ENCODE measurements at regions not wholly inside any gene's neighbourhood (a gene's known extent, or its start where the extent isn't known, plus 50 kb on each side); places are given as distances from the start of the nearest gene placed in this dataset.
A peak's percentile ranks its signal among the peaks of the same experiment; 100 is the strongest.
"Not testable (repeated sequence)": the region's sequence is repeated elsewhere in the genome, so short reads cannot be mapped to it uniquely, and the experiment has no call there.

- no peaks in the 10 kb centered on the region for H3K36me3 Mint-ChIP-seq
- H3K9me3 Mint-ChIP-seq, result peaks cover 3% of the 10 kb centered on the region
- TF ChIP-seq CTCF (IDR thresholded peaks at IDR 0.05), result no peak
- no peak overlapping the region for H2AFZ ChIP-seq (replicated peaks)
- peak; percentile 6 for DNase-seq (ENCODE audit: low spot score)
- H3K4me1 ChIP-seq, result no peaks in the 10 kb centered on the region
- no peak overlapping the region for H3K27ac Mint-ChIP-seq
- no peaks in the 10 kb centered on the region for H3K36me3 ChIP-seq
- no peaks in the 10 kb centered on the region for H3K4me1 Mint-ChIP-seq
- H3K27me3 ChIP-seq, result no peaks in the 10 kb centered on the region
- H3K27ac ChIP-seq, result no peak overlapping the region
- no peaks in the 10 kb centered on the region for H4K20me1 ChIP-seq (ENCODE audit: low read depth)
- H3K9me3 ChIP-seq (ENCODE audit: low read depth), result no peaks in the 10 kb centered on the region
- H3K4me3 Mint-ChIP-seq, result no peak overlapping the region
- no peak overlapping the region for H3K9ac ChIP-seq
- no peak overlapping the region for H3K4me2 ChIP-seq
- no peaks in the 10 kb centered on the region for H3F3A ChIP-seq (ENCODE audit: low read depth)
- H3K27me3 Mint-ChIP-seq (ENCODE audit: insufficient read depth, low read depth), result no peaks in the 10 kb centered on the region
- no peaks in the 10 kb centered on the region for H3K79me2 ChIP-seq (ENCODE audit: low read depth)
- no peak overlapping the region for H3K4me3 ChIP-seq
These were observed 153.9 kb downstream of the SPANXN3 start for GRCh38 chrX:143363419-143363818.

GRCh38 chrX:143340190-143340589 is 177.1 kb downstream of the SPANXN3 start:
- H3K9me3 Mint-ChIP-seq, result no peaks in the 10 kb centered on the region
- no peaks in the 10 kb centered on the region for H3K27me3 ChIP-seq
- no peak overlapping the region for H3K4me2 ChIP-seq
- no peak overlapping the region for H3K4me3 ChIP-seq
- peaks cover 3% of the 10 kb centered on the region for H3K9me3 ChIP-seq (ENCODE audit: low read depth)
- no peaks in the 10 kb centered on the region for H3K27me3 Mint-ChIP-seq (ENCODE audit: insufficient read depth, low read depth)
- no peaks in the 10 kb centered on the region for H4K20me1 ChIP-seq (ENCODE audit: low read depth)
- no peak overlapping the region for H3K27ac Mint-ChIP-seq
- H3K4me3 Mint-ChIP-seq, result no peak overlapping the region
- H3K9ac ChIP-seq, result no peak overlapping the region
- no peak overlapping the region for H3K27ac ChIP-seq
- H3K36me3 Mint-ChIP-seq, result no peaks in the 10 kb centered on the region
- TF ChIP-seq EZH2 (IDR thresholded peaks at IDR 0.05) (no peak), CTCF (IDR thresholded peaks at IDR 0.05) (peak; percentile 34)
- H3K79me2 ChIP-seq (ENCODE audit: low read depth), result no peaks in the 10 kb centered on the region
- H2AFZ ChIP-seq (replicated peaks), result no peak overlapping the region
- no peaks in the 10 kb centered on the region for H3K4me1 ChIP-seq
- no peaks in the 10 kb centered on the region for H3F3A ChIP-seq (ENCODE audit: low read depth)
- no peaks in the 10 kb centered on the region for H3K36me3 ChIP-seq
- no peak for DNase-seq (ENCODE audit: low spot score)
- no peaks in the 10 kb centered on the region for H3K4me1 Mint-ChIP-seq

GRCh38 chrX:143336261-143336660 is 181.0 kb downstream of the SPANXN3 start:
- H3K79me2 ChIP-seq (ENCODE audit: low read depth), result no peaks in the 10 kb centered on the region
- H4K20me1 ChIP-seq (ENCODE audit: low read depth), result no peaks in the 10 kb centered on the region
- TF ChIP-seq CTCF (IDR thresholded peaks at IDR 0.05) (no peak), EZH2phosphoT487 (IDR thresholded peaks at IDR 0.05) (no peak), EZH2 (IDR thresholded peaks at IDR 0.05) (no peak)
- H3K4me1 ChIP-seq, result no peaks in the 10 kb centered on the region
- H3K9ac ChIP-seq, result no peak overlapping the region
- H3K4me1 Mint-ChIP-seq, result no peaks in the 10 kb centered on the region
- H3K27me3 Mint-ChIP-seq (ENCODE audit: insufficient read depth, low read depth), result no peaks in the 10 kb centered on the region
- no peak overlapping the region for H3K27ac Mint-ChIP-seq
- no peaks in the 10 kb centered on the region for H3K9me3 Mint-ChIP-seq
- DNase-seq (ENCODE audit: low spot score), result no peak
- H3K36me3 ChIP-seq, result no peaks in the 10 kb centered on the region
- H3K4me3 ChIP-seq, result no peak overlapping the region
- no peak overlapping the region for H3K4me3 Mint-ChIP-seq
- no peaks in the 10 kb centered on the region for H3K36me3 Mint-ChIP-seq
- H3F3A ChIP-seq (ENCODE audit: low read depth), result no peaks in the 10 kb centered on the region
- H3K9me3 ChIP-seq (ENCODE audit: low read depth), result peaks cover 18% of the 10 kb centered on the region
- no peaks in the 10 kb centered on the region for H3K27me3 ChIP-seq
- no peak overlapping the region for H3K27ac ChIP-seq
- no peak overlapping the region for H3K4me2 ChIP-seq
- H2AFZ ChIP-seq (replicated peaks), result no peak overlapping the region

- TF ChIP-seq EZH2 (IDR thresholded peaks at IDR 0.05), result no peak
- no peak for TF ChIP-seq EZH2phosphoT487 (IDR thresholded peaks at IDR 0.05)
- no peak for TF ChIP-seq CTCF (IDR thresholded peaks at IDR 0.05)
- Mint-ChIP-seq H3K27me3 (ENCODE audit: insufficient read depth, low read depth) (peaks cover 2% of the 10 kb centered on the region), H3K4me3 (no peak overlapping the region), H3K36me3 (no peaks in the 10 kb centered on the region), H3K27ac (no peak overlapping the region), H3K4me1 (no peaks in the 10 kb centered on the region), H3K9me3 (peaks cover 7% of the 10 kb centered on the region)
- H3F3A ChIP-seq (ENCODE audit: low read depth), result no peaks in the 10 kb centered on the region
- H3K79me2 ChIP-seq (ENCODE audit: low read depth), result no peaks in the 10 kb centered on the region
- no peak for DNase-seq (ENCODE audit: low spot score)
- H3K4me1 ChIP-seq, result no peaks in the 10 kb centered on the region
- no peaks in the 10 kb centered on the region for H3K9me3 ChIP-seq (ENCODE audit: low read depth)
- H4K20me1 ChIP-seq (ENCODE audit: low read depth), result no peaks in the 10 kb centered on the region
- no peak overlapping the region for H2AFZ ChIP-seq (replicated peaks)
- H3K4me3 ChIP-seq, result no peak overlapping the region
- no peaks in the 10 kb centered on the region for H3K27me3 ChIP-seq
- H3K27ac ChIP-seq, result no peak overlapping the region
- H3K36me3 ChIP-seq, result no peaks in the 10 kb centered on the region
- H3K9ac ChIP-seq, result no peak overlapping the region
- H3K4me2 ChIP-seq, result no peak overlapping the region
These were observed 197.7 kb downstream of the SPANXN3 start for GRCh38 chrX:143319526-143319925.

GRCh38 chrX:143318857-143319256 is 198.4 kb downstream of the SPANXN3 start:
- not testable (repeated sequence) for DNase-seq (ENCODE audit: low spot score); H3K36me3 Mint-ChIP-seq; H3K27me3 ChIP-seq; H3K27me3 Mint-ChIP-seq (ENCODE audit: insufficient read depth, low read depth); H3K27ac Mint-ChIP-seq; H3K36me3 ChIP-seq; H3K4me1 Mint-ChIP-seq; H3K9me3 Mint-ChIP-seq; H2AFZ ChIP-seq (replicated peaks); H3K27ac ChIP-seq; H3K4me2 ChIP-seq; H3K9ac ChIP-seq; H3K4me1 ChIP-seq; H3F3A ChIP-seq (ENCODE audit: low read depth); H3K4me3 Mint-ChIP-seq; H3K9me3 ChIP-seq (ENCODE audit: low read depth); H4K20me1 ChIP-seq (ENCODE audit: low read depth); H3K4me3 ChIP-seq; H3K79me2 ChIP-seq (ENCODE audit: low read depth)
